HG02610 (cell line): ENCODE measurements at regions not wholly inside any gene's neighbourhood (a gene's known extent, or its start where the extent isn't known, plus 50 kb on each side); places are given as distances from the start of the nearest gene placed in this dataset.

Source experiments
- ATAC-seq: cut with Tn5 transposase; IDR thresholded peaks from one replicate; pipeline ENCODE4 v1.9.1; 2021; ENCODE audit warnings: mild to moderate bottlenecking, moderate library complexity; ENCODE audit not compliant: unreplicated experiment

DNA sequence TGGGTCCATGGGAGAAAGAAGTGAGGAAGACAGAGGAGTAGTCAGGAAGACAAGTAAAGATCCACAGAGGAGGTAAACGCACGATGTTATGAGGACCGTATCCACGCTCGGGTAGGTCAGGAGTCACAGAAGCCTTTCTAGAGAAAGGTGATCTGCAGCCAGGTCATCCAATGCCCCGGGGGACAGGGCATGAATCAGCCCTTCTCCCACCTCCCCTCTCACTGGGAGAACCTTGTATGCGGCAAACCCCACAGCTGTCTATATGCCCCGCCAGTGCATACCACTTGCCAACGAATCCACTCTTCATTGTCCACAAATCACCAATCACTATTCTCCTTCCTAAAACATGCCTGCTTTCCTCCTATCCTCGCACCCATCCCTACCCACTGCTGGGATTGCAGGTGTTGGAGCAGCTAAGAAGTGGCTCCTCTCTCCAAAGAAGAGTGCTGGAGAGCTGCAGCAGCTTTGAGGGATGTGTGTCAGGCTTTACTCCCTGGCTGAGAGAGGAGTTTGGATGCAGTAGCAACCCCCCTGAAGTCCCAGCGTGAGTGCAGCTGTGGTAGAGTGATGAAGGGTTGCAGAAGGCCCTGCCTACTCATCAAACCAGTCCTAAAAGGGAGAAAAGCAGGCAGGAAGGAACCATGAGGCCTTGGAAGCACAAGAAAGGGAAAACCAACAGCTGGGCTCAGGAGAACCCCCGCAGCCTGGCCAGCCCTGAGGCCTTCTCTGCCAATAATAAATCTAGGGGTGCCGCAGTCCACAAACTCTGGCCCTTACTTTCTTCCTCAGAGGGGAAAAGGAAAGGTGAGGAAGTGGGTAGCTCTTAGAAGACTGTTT, 102.2 kb upstream of the GADD45A start:
- no peak for ATAC-seq

- no peak for ATAC-seq
Observed at GRCh38 chr1:67583462-67583950, 101.5 kb upstream of the GADD45A start.

- ATAC-seq, result no peak
Observed at GRCh38 chr1:67584938-67585337, 100.1 kb upstream of the GADD45A start.

DNA sequence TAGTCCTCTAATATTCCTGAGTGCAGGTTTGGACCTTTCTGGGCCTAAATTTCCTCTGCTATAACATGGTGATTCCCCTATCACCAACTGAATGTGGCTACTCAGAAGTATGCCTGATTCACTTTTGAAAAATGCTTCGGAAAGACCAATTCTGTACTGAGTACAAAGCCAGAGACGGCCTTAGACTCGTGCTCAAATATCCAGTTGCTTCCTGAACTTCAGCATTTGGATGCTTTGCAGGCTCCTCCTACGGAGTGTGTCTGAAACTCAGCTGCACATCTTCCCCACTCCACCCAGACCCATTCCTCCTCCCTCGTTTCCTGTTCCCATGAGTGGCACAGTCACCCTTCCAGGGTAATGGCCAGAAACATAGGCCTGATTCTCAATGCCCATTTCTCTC, 98.4 kb upstream of the GADD45A start:
- no peak for ATAC-seq

DNA sequence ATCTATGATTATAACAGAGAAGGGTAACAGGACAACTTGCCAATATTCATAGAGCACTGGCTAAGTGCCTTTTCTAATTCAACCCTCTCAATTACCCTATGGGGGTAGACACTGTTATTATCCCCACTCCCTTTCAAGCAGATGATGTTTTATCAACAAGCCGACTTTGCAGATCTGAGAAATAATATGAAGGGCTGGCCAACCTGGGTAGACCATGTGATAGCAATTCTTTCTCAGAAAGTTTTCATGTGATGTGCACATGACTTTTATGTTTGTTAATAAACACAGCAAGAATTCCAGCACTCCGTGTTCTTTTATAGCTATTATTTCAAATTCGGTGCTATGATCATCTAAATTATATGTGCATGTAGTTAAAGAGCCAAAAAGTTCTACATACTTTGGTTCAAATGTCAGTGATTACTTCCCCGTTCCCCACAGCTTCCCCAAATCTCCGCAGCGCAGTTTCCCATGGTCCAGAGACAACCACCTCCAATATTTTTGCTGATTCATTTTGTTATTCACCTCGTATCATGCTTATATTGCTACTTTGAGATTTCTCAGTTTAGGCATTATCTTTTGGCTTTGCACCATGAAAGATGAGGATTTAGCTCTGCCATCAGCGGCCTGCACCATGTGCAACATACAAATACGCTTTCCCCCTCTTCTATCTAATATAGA, 96.7 kb upstream of the GADD45A start:
- no peak for ATAC-seq

GRCh38 chr1:67589519-67590233, 95.3 kb upstream of the GADD45A start:
- ATAC-seq, result no peak

DNA sequence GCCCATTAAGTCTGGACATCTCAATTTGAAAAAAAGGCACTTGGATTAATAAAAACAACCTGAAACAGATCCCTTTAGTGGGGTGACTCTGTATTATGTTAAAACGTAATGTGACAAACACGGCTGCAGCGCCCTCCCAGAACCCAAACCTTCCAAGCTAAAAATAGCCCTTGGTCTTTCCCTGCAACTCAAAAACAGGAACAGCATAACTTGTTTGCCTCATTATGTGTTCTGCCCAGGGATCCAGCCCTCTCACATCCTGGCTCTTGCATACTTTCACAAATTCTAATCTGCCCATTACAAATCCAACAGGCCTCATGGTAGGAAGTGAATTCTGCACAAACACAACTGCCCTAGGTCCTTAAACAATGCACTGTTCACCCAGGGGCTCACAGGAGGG, 94.7 kb upstream of the GADD45A start:
- ATAC-seq, result no peak

GRCh38 chr1:67594764-67595163, 90.2 kb upstream of the GADD45A start:
- ATAC-seq, result no peak

- no peak for ATAC-seq
Observed at GRCh38 chr1:67596674-67597073, 88.3 kb upstream of the GADD45A start.

GRCh38 chr1:67597336-67597735, 87.7 kb upstream of the GADD45A start:
- ATAC-seq, result no peak

GRCh38 chr1:67599085-67599484, 85.9 kb upstream of the GADD45A start:
- ATAC-seq, result no peak

DNA sequence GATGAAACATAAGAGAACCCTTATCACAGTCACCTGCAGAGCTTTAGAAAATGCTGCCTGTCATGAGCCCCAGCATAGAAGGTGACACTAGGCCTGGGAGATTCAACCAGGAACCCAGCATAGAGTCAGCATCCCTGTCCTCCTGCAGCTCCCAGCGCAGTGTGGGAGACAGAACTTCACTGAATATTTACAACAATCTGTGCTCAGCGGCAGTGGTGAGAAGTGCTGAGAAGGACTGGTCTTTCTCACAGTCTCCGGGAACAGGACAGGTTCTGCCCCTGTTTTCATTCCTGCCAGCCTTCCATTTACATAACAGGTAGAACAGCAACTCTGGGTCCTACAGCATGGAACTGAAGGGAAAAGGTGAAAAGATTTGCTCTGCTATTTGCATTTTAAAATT, 83.5 kb upstream of the GADD45A start:
- no peak for ATAC-seq

GRCh38 chr1:67601955-67602354, 83.0 kb upstream of the GADD45A start:
- ATAC-seq, result no peak

- ATAC-seq, result no peak
Observed at GRCh38 chr1:67604778-67605177, 80.2 kb upstream of the GADD45A start.

DNA sequence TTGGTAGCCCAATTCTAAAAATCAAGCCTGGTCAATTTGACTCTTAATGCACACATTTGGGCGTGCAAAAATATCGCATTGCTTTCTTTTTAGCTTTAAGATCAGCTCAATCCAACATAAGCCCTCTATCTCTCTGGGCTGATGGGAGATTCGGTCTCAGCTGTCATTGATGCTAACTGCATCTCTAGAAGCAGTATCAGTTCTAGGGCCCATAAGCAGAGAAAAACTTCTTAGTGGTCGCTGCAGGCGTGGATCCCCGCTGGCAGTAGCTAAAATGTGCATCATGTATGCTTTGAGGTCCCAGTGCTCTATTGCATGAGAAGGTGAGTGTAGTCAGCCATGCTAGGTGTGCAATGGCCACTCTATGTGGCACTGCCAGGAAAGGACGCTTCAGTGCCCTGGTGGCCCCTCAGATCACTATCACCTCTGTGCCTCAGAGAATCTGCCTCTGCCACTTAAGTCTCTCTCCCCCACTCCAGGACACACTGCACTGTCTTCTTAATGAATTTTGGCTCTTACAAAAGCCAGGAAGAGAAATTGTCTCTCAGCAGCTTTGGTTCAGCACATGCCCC, 79.7 kb upstream of the GADD45A start:
- no peak for ATAC-seq

GRCh38 chr1:67607286-67607685, 77.7 kb upstream of the GADD45A start:
- no peak for ATAC-seq

- ATAC-seq, result no peak
Observed at GRCh38 chr1:67607699-67608098, 77.3 kb upstream of the GADD45A start.

- ATAC-seq, result no peak
Observed at GRCh38 chr1:67608661-67609576, 76.1 kb upstream of the GADD45A start.

DNA sequence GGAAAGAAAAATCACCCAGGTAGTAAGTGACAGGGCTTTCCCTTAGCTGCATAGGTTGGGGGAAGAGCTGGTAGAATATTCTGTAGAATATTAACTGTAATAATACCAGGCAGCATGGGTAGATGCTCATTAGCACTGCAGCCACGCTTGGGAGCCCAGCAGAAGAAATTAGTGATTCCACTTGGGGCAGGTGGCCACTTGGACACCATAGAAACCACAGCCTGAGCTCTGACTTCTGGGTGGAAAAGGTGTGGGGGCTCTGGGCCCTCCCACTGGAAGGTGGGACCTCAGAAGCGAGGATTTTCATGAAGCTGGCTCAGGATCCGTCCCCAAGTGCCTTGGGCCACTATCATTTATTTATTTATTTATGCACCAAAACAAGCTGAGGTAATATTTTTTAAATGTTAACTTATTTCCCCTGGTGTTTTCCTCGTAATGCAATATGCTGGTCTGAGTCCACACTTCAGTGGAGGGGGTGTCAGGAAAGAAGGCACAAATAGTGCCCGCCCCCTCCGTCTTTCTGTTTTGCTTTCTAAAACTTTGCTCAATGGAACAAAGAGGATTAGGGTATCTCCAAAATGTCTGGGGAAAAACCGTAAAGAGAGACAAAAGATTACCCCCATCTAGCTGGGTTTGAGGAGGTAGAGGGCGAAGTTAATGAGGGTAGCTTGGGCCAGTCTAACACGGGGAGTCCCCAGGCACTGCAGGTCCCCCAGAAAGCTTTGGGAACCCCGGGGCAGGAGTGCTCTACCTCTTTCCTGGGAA, 75.2 kb upstream of the GADD45A start:
- ATAC-seq, result no peak

DNA sequence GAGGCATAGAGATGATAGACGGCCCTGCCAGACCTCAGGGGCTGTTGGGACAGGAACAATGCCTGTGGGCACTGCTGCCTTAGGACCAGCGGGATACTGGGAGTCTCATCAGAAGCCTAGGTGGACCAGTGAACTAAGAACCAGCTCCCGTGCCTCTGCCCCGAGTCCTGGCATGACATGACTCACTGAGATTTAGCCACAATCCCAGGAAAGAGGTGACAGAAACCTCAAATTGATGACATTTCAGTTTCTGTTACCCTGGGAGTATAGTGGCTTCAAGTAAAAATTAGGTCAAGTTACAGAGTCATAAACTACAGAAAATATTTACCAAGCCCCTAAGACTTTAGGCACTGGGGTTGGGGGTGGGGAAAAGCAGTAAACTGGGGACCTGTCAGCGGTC, 74.6 kb upstream of the GADD45A start:
- ATAC-seq, result no peak
